ENCODE measurements at regions not wholly inside any gene's neighbourhood (a gene's known extent, or its start where the extent isn't known, plus 50 kb on each side); places are given as distances from the start of the nearest gene placed in this dataset.

DNA sequence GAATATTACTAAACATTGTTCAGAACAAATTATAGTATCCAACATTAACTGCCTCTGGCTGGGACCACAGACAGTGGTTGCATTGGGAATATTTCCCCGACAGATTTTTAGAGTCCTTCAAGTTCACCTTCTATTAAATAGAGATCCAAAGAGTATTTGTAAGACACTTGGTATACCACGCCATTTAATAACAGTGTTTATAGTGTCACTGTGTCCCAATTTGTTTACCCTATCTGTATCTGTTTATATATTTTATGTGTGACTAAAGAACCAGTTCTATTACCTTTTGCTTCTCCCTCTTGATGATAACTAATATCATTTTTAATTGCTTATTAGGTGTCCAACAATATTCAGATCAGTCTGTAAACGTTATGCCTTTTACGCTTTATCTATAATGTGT is 191.3 kb upstream of the IRX5 start:
- no peak for TF ChIP-seq MAX (IDR thresholded peaks at IDR 0.05)

GRCh38 chr16:54734156-54734555 is 196.5 kb upstream of the IRX5 start:
- TF ChIP-seq REST (IDR thresholded peaks at IDR 0.05; ENCODE audit: low read depth) = no peak
- TF ChIP-seq YY1 (IDR thresholded peaks at IDR 0.05; ENCODE audit: low read depth) = no peak
- no peak for TF ChIP-seq RAD21 (IDR thresholded peaks at IDR 0.05; ENCODE audit: low read depth)
- no peak for TF ChIP-seq MAX (IDR thresholded peaks at IDR 0.05)
- no peak for TF ChIP-seq EGR1 (IDR thresholded peaks at IDR 0.05)
- TF ChIP-seq ZBTB7A (IDR thresholded peaks at IDR 0.05; ENCODE audit: low read depth) = no peak
- TF ChIP-seq EP300 (IDR thresholded peaks at IDR 0.05; ENCODE audit: borderline replicate concordance) = no peak
- no peak for TF ChIP-seq USF1 (IDR thresholded peaks at IDR 0.05)
- no peak for TF ChIP-seq CREB1 (IDR thresholded peaks at IDR 0.05; ENCODE audit: low read depth)

- no peak for TF ChIP-seq REST (IDR thresholded peaks at IDR 0.05; ENCODE audit: low read depth)
- TF ChIP-seq TAF1 (IDR thresholded peaks at IDR 0.05; ENCODE audit: low read depth) = no peak
- TF ChIP-seq FOXM1 (IDR thresholded peaks at IDR 0.05; ENCODE audit: borderline replicate concordance, low read depth) = no peak
- TF ChIP-seq EP300 (IDR thresholded peaks at IDR 0.05; ENCODE audit: borderline replicate concordance) = no peak
- no peak for TF ChIP-seq TEAD4 (IDR thresholded peaks at IDR 0.05)
- TF ChIP-seq EGR1 (IDR thresholded peaks at IDR 0.05) = no peak
- no peak for TF ChIP-seq YY1 (IDR thresholded peaks at IDR 0.05; ENCODE audit: low read depth)
- no peak for TF ChIP-seq MAX (IDR thresholded peaks at IDR 0.05)
- TF ChIP-seq USF1 (IDR thresholded peaks at IDR 0.05) = no peak
- no peak for TF ChIP-seq RAD21 (IDR thresholded peaks at IDR 0.05; ENCODE audit: low read depth)
- no peak for TF ChIP-seq NFIC (IDR thresholded peaks at IDR 0.05)
- TF ChIP-seq ZBTB7A (IDR thresholded peaks at IDR 0.05; ENCODE audit: low read depth) = no peak
- no peak for TF ChIP-seq CREB1 (IDR thresholded peaks at IDR 0.05; ENCODE audit: low read depth)
- no peak for TF ChIP-seq CEBPB (IDR thresholded peaks at IDR 0.05)
- TF ChIP-seq TCF12 (IDR thresholded peaks at IDR 0.05; ENCODE audit: low read depth) = no peak
Observed at GRCh38 chr16:54724346-54724925, 206.2 kb upstream of the IRX5 start.

GRCh38 chr16:54722210-54722676 is 208.4 kb upstream of the IRX5 start:
- TF ChIP-seq RAD21 (IDR thresholded peaks at IDR 0.05; ENCODE audit: low read depth) (no peak), FOXM1 (IDR thresholded peaks at IDR 0.05; ENCODE audit: borderline replicate concordance, low read depth) (no peak), NFIC (IDR thresholded peaks at IDR 0.05) (no peak), CEBPB (IDR thresholded peaks at IDR 0.05) (no peak), TCF12 (IDR thresholded peaks at IDR 0.05; ENCODE audit: low read depth) (no peak), MAX (IDR thresholded peaks at IDR 0.05) (no peak), TEAD4 (IDR thresholded peaks at IDR 0.05) (no peak), TAF1 (IDR thresholded peaks at IDR 0.05; ENCODE audit: low read depth) (no peak), CREB1 (IDR thresholded peaks at IDR 0.05; ENCODE audit: low read depth) (no peak), REST (IDR thresholded peaks at IDR 0.05; ENCODE audit: low read depth) (no peak), EP300 (IDR thresholded peaks at IDR 0.05; ENCODE audit: borderline replicate concordance) (no peak)
